Thoracic aorta (tissue), 2 donors: ENCODE measurements at regions not wholly inside any gene's neighbourhood (a gene's known extent, or its start where the extent isn't known, plus 50 kb on each side); places are given as distances from the start of the nearest gene placed in this dataset.

ENCODE experiments used
- ATAC-seq: fragments of 150-250 bp; one replicate; pipeline ENCODE4 v1.8.0; 2017; ENCODE audit warnings: low read depth; ENCODE audit not compliant: insufficient number of reproducible peaks, low FRiP score
- DNase-seq: peaks from one replicate; pipeline ENCODE4 v3.0.0-alpha.2; 2020; ENCODE audit warnings: low spot score
- H3K27ac ChIP-seq, 2 donors: fragments of 200-600 bp; sonication (generic); 1 replicate in 1 of 2; 2 replicates in 1 of 2; pipeline ENCODE4 v1.5.1; 2016; ENCODE audit warnings: mild to moderate bottlenecking in 2 of 2, moderate library complexity in 2 of 2
- H3K27me3 ChIP-seq: fragments of 200-600 bp; sonication (generic); replicated peaks from 2 replicates; pipeline ENCODE4 v1.6.0; 2016; ENCODE audit warnings: mild to moderate bottlenecking; ENCODE audit not compliant: insufficient read depth
- H3K36me3 ChIP-seq: fragments of 200-600 bp; sonication (generic); one replicate; pipeline ENCODE4 v1.5.1; 2016
- H3K4me1 ChIP-seq, 2 donors: fragments of 200-600 bp; sonication (generic); 1 replicate in 1 of 2; 2 replicates in 1 of 2; pipeline versions ENCODE4 v1.5.1 to v1.6.0; 2016; ENCODE audit warnings: low read depth in 2 of 2, mild to moderate bottlenecking in 1 of 2; ENCODE audit not compliant: control insufficient read depth in 1 of 2
- H3K4me3 ChIP-seq: fragments of 200-600 bp; sonication (generic); 2 replicates; pipeline ENCODE4 v1.5.1; 2016; ENCODE audit warnings: mild to moderate bottlenecking
- H3K9me3 ChIP-seq: fragments of 200-600 bp; sonication (generic); 2 replicates; pipeline ENCODE4 v1.5.1; 2016
- CTCF ChIP-seq: fragments of 200-600 bp; sonication (generic); IDR thresholded peaks from one replicate; pipeline ENCODE4 v1.5.1; 2019; ENCODE audit warnings: antibody characterized with exemption

DNA sequence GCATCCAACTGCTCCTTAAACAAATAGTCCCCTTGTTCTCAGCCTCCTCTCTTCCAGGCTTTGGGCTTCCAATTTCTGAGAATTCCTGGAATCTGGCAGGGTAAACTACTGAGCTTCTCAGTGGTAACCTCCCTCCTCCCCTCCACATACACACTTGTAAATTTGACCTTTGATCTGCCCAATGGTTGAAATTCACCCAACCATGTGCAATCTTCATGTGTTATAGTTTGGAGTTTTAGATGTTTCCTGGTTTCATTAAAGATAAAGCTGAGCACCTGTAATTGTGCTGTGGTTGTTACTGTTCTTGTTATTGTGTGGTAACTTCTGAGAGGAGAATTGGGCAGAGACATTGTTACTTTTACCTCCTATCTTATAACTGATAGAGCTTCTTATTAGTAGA, 328.4 kb downstream of the TPBG start:
- Histone ChIP-seq H3K27me3 (no peaks in the 10 kb centered on the region), H3K9me3 (no peaks in the 10 kb centered on the region), H3K27ac (no peak overlapping the region), H3K4me1 (no peaks in the 10 kb centered on the region), H3K4me3 (no peak overlapping the region), H3K36me3 (no peaks in the 10 kb centered on the region)
- no peak for DNase-seq
- no peak for TF ChIP-seq CTCF
- ATAC-seq: no peak

GRCh38 chr6:82693094-82693493, 329.5 kb downstream of the TPBG start:
- ATAC-seq: no peak
- DNase-seq: no peak

DNA sequence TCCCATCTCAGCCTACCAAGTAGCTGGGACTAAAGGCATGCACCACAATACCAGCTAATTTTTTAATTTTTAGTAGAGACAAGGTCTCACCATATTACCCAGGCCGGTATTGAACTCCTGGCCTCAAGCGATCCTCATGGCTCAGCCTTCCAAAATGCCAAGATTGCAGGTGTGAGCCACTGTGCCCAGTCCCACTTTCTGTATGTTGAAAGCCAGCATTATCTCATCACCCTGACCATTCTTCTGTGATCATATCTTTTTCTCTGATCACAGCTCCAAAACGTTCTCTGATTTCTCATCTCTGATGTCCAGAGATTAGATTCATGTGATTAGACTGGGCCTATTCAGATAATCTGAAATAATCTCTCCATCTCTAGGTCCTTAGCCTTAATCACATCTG, 337.7 kb downstream of the TPBG start:
- no peaks in the 10 kb centered on the region for H3K9me3 ChIP-seq
- H3K4me3 ChIP-seq: no peak overlapping the region
- no peak for TF ChIP-seq CTCF
- no peaks in the 10 kb centered on the region for H3K27me3 ChIP-seq
- no peaks in the 10 kb centered on the region for H3K4me1 ChIP-seq
- ATAC-seq (no peak), DNase-seq (no peak)
- H3K36me3 ChIP-seq: no peaks in the 10 kb centered on the region
- no peak overlapping the region for H3K27ac ChIP-seq

More at GRCh38 chr6:82693094-82693493, 329.5 kb downstream of the TPBG start:
- Histone ChIP-seq H3K4me3 (no peak overlapping the region), H3K27ac (no peak overlapping the region), H3K27me3 (no peaks in the 10 kb centered on the region), H3K9me3 (no peaks in the 10 kb centered on the region), H3K4me1 (no peaks in the 10 kb centered on the region), H3K36me3 (no peaks in the 10 kb centered on the region)
- no peak for TF ChIP-seq CTCF

DNA sequence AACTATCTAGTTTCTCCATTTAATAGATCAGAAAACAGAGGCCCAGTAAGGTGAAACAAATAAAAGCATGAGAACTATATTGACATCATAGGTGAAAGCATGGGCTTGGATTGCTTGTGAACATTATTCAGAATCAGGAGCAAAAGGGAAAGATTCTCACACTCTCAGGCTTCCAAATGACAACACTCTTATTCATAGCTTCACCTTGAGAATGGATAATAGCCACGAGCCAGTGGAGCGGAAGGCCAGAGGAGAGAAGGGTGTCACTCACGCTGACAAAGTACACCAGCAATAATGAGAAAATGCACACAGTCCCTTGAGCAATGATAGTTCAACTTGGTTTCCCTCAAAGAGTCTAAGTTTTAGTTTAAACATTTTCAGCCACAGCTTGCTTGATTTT, 339.0 kb downstream of the TPBG start:
- no peak overlapping the region for H3K4me3 ChIP-seq
- no peak overlapping the region for H3K27ac ChIP-seq
- H3K4me1 ChIP-seq: no peaks in the 10 kb centered on the region
- H3K9me3 ChIP-seq: no peaks in the 10 kb centered on the region
- DNase-seq: no peak
- no peak for TF ChIP-seq CTCF
- H3K27me3 ChIP-seq: no peaks in the 10 kb centered on the region
- no peaks in the 10 kb centered on the region for H3K36me3 ChIP-seq
- ATAC-seq: no peak

- no peak for DNase-seq
- H3K4me1 ChIP-seq: no peaks in the 10 kb centered on the region
Observed at GRCh38 chr6:82703230-82703629, 339.6 kb downstream of the TPBG start.

More at GRCh38 chr6:82703230-82703629, 339.6 kb downstream of the TPBG start:
- Histone ChIP-seq H3K4me3 (no peak overlapping the region), H3K9me3 (no peaks in the 10 kb centered on the region), H3K36me3 (no peaks in the 10 kb centered on the region), H3K27ac (no peak overlapping the region), H3K27me3 (no peaks in the 10 kb centered on the region)
- no peak for ATAC-seq
- no peak for TF ChIP-seq CTCF
